Stomach (tissue), 4 donors: ENCODE measurements at regions not wholly inside any gene's neighbourhood (a gene's known extent, or its start where the extent isn't known, plus 50 kb on each side); places are given as distances from the start of the nearest gene placed in this dataset.

Experiments used
- CTCF ChIP-seq, 7 experiments: fragments of 450-650 bp in 4 of 7; fragments of 200-600 bp in 3 of 7; sonication (generic) in 3 of 7; IDR thresholded peaks; one replicate each; pipeline ENCODE4 v1.5.1; 2016 to 2019; ENCODE audit warnings: antibody characterized with exemption in 7 of 7, control low read depth in 2 of 7, mild to moderate bottlenecking in 1 of 7
- POLR2A ChIP-seq, 4 donors: fragments of 450-650 bp; IDR thresholded peaks; one replicate each; pipeline ENCODE4 v1.6.1; 2016; ENCODE audit warnings: antibody characterized with exemption in 4 of 4, control low read depth in 2 of 4, mild to moderate bottlenecking in 1 of 4, moderate library complexity in 1 of 4

DNA sequence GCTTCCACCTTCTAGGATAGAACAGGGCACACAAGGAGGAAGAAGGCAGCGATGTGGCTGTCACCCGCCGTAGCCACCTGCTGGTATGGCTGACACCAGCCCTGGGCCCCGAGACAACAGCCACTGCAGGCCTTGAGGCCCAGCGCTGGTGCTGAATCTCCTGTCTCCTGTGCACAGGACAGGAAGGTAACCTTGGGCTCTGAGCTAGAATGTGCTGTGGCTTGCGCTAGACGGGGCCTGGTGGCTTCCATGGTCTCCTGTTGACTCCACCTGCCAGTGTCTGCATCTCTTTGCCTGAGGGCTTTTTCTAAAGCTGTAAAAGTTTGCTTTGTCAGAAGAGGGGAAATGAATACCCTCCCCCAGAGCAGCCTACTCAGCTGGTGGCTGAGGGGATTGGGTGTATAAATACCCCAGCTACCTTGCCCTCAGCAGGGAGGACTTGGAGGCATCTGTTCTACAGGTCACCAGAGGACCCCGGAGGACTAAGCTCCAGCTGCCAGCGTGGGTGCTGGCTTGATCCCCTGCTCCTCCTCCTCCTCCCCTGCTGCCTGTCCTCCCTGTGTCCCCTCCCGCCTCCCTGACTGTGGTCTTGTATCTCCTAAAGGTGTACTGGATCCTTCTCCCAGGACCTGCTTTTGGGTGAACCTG, 76.1 kb upstream of the SDK2 start:
- TF ChIP-seq CTCF (IDR thresholded peaks at IDR 0.05) (no peak), POLR2A (IDR thresholded peaks at IDR 0.05) (no peak)
